HCT116 (cell line): ENCODE measurements at regions not wholly inside any gene's neighbourhood (a gene's known extent, or its start where the extent isn't known, plus 50 kb on each side); places are given as distances from the start of the nearest gene placed in this dataset.

Experiments
- CBX3 ChIP-seq: IDR thresholded peaks from 2 replicates; pipeline ENCODE4 v1.6.1; 2012; ENCODE audit warnings: low read depth
- CTCF ChIP-seq, 3 experiments: fragments of 200-600 bp in 1 of 3; sonication (generic) in 1 of 3; IDR thresholded peaks in 2 of 3; conservative IDR thresholded peaks in 1 of 3; 2 replicates each; pipeline ENCODE4 v1.5.1; 2012 to 2017; ENCODE audit warnings: low read depth in 2 of 3, low read length in 2 of 3, antibody characterized with exemption in 1 of 3, borderline replicate concordance in 1 of 3, control low read depth in 1 of 3, mild to moderate bottlenecking in 1 of 3, mixed read lengths in 1 of 3, mixed run types in 1 of 3, moderate library complexity in 1 of 3; ENCODE audit not compliant: insufficient read depth in 1 of 3
- MAX ChIP-seq: IDR thresholded peaks from 2 replicates; pipeline ENCODE4 v1.6.1; 2012
- POLR2A ChIP-seq: IDR thresholded peaks from 2 replicates; pipeline ENCODE4 v1.7.0; 2011; ENCODE audit warnings: borderline replicate concordance; ENCODE audit not compliant: insufficient read depth, insufficient read length; ENCODE audit errors: extremely low read depth
- POLR2AphosphoS5 ChIP-seq: IDR thresholded peaks from 2 replicates; pipeline ENCODE4 v1.6.1; 2011; ENCODE audit warnings: mild to moderate bottlenecking, low read depth, low read length, moderate library complexity
- RAD21 ChIP-seq: IDR thresholded peaks from 2 replicates; pipeline ENCODE4 v1.6.1; 2012; ENCODE audit warnings: low read depth, mild to moderate bottlenecking
- REST ChIP-seq: IDR thresholded peaks from 2 replicates; pipeline ENCODE4 v1.6.1; 2012; ENCODE audit warnings: low read depth
- TCF7L2 ChIP-seq: IDR thresholded peaks from 2 replicates; pipeline ENCODE4 v1.7.0; 2011; ENCODE audit warnings: borderline replicate concordance, inconsistent platforms; ENCODE audit not compliant: insufficient read depth, insufficient read length; ENCODE audit errors: extremely low read depth

- no peak for TF ChIP-seq TCF7L2
- no peak for TF ChIP-seq CBX3
- TF ChIP-seq RAD21, result no peak
- TF ChIP-seq CTCF (IDR thresholded peaks at IDR 0.05 in 2 of 3, conservative IDR thresholded peaks at IDR 0.05 in 1 of 3; ENCODE audit: borderline replicate concordance in 1 of 3, insufficient read depth in 1 of 3, low read depth in 2 of 3, low read length in 2 of 3), result no peak
- TF ChIP-seq POLR2A, result no peak
- no peak for TF ChIP-seq REST
- no peak for TF ChIP-seq POLR2AphosphoS5
- TF ChIP-seq MAX, result no peak
Measured at GRCh38 chr2:221142341-221142740, 429.8 kb downstream of the EPHA4 start.
